ENCODE measurements at regions not wholly inside any gene's neighbourhood (a gene's known extent, or its start where the extent isn't known, plus 50 kb on each side); places are given as distances from the start of the nearest gene placed in this dataset.

- peak; percentile 29 for DNase-seq (ENCODE audit: low spot score)
Measured at GRCh38 chr22:23522623-23523251, 57.4 kb downstream of the IGLL1 start.

GRCh38 chr22:23521441-23522113 is 58.5 kb downstream of the IGLL1 start:
- DNase-seq (ENCODE audit: low spot score): peak; percentile 98

- no peak for DNase-seq (ENCODE audit: low spot score)
Measured at GRCh38 chr22:23520863-23521440, 59.1 kb downstream of the IGLL1 start.

GRCh38 chr22:23519442-23520157 is 60.5 kb downstream of the IGLL1 start:
- DNase-seq (ENCODE audit: low spot score): no peak

GRCh38 chr22:23518376-23519187 is 61.5 kb downstream of the IGLL1 start:
- DNase-seq (ENCODE audit: low spot score): no peak

- no peak for DNase-seq (ENCODE audit: low spot score)
Measured at GRCh38 chr22:23517804-23518375, 62.2 kb downstream of the IGLL1 start.

- DNase-seq (ENCODE audit: low spot score): no peak
Measured at GRCh38 chr22:23516304-23516703, 63.8 kb downstream of the IGLL1 start.

- DNase-seq (ENCODE audit: low spot score): no peak
Measured at GRCh38 chr22:23514322-23515038, 65.6 kb downstream of the IGLL1 start.

- DNase-seq (ENCODE audit: low spot score): no peak
Measured at GRCh38 chr22:23513705-23514104, 66.4 kb downstream of the IGLL1 start.

- DNase-seq (ENCODE audit: low spot score): no peak
Measured at GRCh38 chr22:23513133-23513532, 67.0 kb downstream of the IGLL1 start.

- DNase-seq (ENCODE audit: low spot score): no peak
Measured at GRCh38 chr22:23512721-23513120, 67.4 kb downstream of the IGLL1 start.

GRCh38 chr22:23512348-23512705 is 67.8 kb downstream of the IGLL1 start:
- DNase-seq (ENCODE audit: low spot score): no peak

- DNase-seq (ENCODE audit: low spot score): no peak
Measured at GRCh38 chr22:23511627-23512347, 68.3 kb downstream of the IGLL1 start.

- peak; percentile 37 for DNase-seq (ENCODE audit: low spot score)
Measured at GRCh38 chr22:23509571-23510302, 70.4 kb downstream of the IGLL1 start.

GRCh38 chr22:23504516-23504915 is 75.6 kb downstream of the IGLL1 start:
- no peak for DNase-seq (ENCODE audit: low spot score)

GRCh38 chr22:23503736-23504440 is 76.2 kb downstream of the IGLL1 start:
- DNase-seq (ENCODE audit: low spot score): no peak

- DNase-seq (ENCODE audit: low spot score): no peak
Measured at GRCh38 chr22:23503142-23503541, 76.9 kb downstream of the IGLL1 start.

GRCh38 chr22:23501708-23502107 is 78.4 kb downstream of the IGLL1 start:
- no peak for DNase-seq (ENCODE audit: low spot score)

- no peak for DNase-seq (ENCODE audit: low spot score)
Measured at GRCh38 chr22:23501261-23501619, 78.8 kb downstream of the IGLL1 start.
